ENCODE measurements at regions not wholly inside any gene's neighbourhood (a gene's known extent, or its start where the extent isn't known, plus 50 kb on each side); places are given as distances from the start of the nearest gene placed in this dataset.

GRCh38 chr12:24560831-24561271 is 388.1 kb downstream of the BCAT1 start:
- TF ChIP-seq CTCF (conservative IDR thresholded peaks at IDR 0.05; ENCODE audit: low read depth, low read length) = no peak
- TF ChIP-seq EZH2phosphoT487 (IDR thresholded peaks at IDR 0.05; ENCODE audit: borderline replicate concordance, low read length) = no peak
- no peak for TF ChIP-seq EZH2 (IDR thresholded peaks at IDR 0.05; ENCODE audit: low read length, unreplicated experiment)

Data from PC-3 (cell line).